Putamen (tissue), 1 donor: ENCODE measurements at regions not wholly inside any gene's neighbourhood (a gene's known extent, or its start where the extent isn't known, plus 50 kb on each side); places are given as distances from the start of the nearest gene placed in this dataset.

Experiments
- DNase-seq: peaks from one replicate; pipeline ENCODE4 v3.0.0-alpha.2; 2016; ENCODE audit warnings: low spot score

- no peak for DNase-seq
Measured at GRCh38 chrX:39333451-39333850, 532.2 kb downstream of the MID1IP1 start.

- DNase-seq: no peak
Measured at GRCh38 chrX:39335513-39336235, 534.4 kb downstream of the MID1IP1 start.

GRCh38 chrX:39336671-39337311 is 535.5 kb downstream of the MID1IP1 start:
- DNase-seq: no peak

DNA sequence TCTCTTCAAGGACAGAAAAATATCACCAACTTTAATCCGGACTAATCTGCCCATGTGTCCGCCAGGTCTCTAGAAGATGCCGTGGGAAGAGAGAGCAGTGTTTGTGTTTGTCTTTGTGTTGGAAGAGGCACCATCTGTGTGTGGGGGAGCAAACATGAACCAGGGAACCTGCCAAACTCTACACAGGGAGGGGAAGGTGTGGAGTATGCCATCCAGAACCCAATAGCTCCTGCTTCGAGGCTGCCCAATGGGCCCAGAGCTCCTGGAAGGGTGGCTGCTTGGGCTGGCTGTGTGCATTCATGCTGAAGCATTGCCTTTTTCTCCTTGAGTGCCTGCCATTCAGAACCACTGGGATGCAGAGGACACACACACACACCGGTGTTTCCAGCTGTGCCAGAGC is 536.2 kb downstream of the MID1IP1 start:
- no peak for DNase-seq

GRCh38 chrX:39338583-39338982 is 537.3 kb downstream of the MID1IP1 start:
- DNase-seq: no peak

- DNase-seq: no peak
Measured at GRCh38 chrX:39356119-39356807, 555.0 kb downstream of the MID1IP1 start.

GRCh38 chrX:39360101-39360500 is 558.8 kb downstream of the MID1IP1 start:
- no peak for DNase-seq

DNA sequence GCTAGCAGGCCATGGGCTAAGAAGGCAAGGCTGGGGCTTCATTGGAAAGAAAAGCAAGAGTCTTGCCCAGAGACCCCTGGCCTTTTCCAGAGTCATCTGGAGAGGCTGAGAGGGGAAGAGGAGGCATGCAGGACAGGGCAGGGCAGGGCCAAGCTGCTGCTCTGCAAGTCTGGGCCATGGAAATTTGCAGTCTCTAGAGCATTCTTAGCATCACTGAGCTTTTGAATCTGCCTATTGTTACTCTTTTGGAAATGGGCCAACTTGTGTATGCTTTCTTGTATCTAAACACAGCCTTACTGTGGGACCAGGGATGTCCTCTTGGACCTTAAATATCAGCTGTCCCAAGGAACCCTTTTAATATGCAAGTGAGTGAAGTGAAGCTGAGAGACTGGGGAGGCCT is 560.5 kb downstream of the MID1IP1 start:
- DNase-seq: peak; percentile 70

DNA sequence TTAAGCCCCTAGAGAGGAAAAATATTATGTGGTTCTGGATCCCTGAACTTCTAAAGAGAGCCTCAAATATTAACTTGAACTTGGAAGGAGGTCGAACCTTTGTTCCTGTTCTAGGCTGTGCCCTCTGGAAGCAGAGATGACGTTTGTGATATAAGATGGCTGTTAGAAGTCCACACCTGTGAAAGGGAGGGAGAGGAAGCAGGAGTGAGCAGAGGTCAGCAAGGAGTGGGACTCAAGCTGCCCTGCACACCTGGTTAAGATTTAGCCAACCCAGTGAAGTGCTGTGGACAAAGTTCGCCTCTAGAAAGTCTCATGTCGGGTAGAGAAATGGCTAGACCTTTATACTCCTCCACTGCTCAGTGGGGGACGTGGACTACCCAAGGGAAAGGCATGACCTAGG is 566.2 kb downstream of the MID1IP1 start:
- no peak for DNase-seq

DNA sequence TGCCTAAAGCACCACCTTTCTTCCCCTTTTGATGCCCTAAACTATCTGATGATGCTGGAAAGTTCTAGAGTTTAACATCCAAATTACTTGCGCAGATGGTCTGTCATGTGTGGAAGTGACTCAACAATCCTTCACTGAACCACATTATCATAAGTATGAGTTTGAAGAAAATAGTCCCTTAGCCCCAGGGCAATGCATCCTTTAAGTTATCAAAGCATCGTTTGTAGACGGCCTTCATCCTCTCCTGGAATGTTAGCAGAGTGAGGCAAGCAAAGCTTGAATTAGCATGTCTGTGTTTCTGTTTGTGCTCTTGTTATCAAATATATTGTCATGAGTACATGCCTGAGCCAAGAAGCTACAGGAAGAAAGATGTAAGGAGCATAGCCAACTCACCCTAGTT is 570.9 kb downstream of the MID1IP1 start:
- no peak for DNase-seq

DNA sequence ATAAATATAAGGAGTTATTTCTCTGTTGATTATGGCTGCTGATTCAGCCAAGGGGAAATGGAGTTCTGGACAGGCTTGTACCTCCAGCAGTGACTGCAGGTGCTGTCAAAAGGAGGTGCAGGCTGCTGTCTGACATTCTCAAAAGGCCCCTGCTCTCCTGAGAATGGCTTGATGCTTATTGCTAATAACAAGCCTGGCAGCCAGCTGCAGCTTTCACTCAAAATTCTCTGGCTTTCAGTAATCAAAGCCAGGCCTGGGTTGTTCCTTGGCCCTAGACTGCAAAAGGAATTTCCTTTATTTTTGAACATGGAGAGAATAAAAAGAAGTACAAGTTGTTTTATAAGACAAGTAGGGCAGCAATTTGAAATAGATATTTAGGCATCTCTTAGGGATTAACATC is 575.9 kb downstream of the MID1IP1 start:
- no peak for DNase-seq

DNA sequence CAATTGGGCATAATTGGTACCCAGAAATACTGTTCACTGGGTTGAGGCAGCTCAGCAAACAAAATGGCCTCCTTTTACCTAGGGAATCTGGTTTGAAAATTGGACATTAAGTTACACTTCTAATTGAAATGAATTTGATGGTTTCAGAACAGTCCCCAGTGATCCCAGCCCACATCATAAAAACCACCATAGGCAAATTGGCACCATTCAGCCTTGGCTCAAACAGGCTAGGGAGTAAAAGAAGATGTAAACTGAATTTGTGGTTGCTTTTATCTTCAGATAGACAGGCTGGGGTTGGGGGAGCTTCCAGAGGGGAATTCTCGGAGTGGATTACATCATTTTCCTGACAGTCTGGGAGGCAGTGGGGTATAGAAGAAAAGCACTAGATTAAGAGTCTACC is 576.5 kb downstream of the MID1IP1 start:
- DNase-seq: no peak

DNA sequence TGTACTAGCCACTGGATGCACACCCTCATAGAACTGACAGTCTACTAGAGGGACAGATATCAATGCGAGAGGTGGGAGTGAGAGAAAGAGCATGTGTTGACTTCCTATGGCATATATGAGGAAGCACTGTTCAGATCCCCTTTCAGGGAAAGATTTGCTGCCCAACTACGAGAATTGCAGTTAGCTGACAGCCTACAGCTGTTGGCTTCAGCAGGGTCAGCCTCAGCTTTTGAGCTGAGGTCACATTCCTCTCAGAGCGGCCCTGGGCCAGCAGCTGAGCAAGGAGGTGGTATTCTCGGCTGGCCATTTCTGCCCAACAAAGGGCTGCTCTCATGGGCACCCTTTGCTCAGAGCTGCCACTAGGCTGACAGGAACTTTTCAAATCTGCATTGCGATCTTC is 580.2 kb downstream of the MID1IP1 start:
- no peak for DNase-seq

DNA sequence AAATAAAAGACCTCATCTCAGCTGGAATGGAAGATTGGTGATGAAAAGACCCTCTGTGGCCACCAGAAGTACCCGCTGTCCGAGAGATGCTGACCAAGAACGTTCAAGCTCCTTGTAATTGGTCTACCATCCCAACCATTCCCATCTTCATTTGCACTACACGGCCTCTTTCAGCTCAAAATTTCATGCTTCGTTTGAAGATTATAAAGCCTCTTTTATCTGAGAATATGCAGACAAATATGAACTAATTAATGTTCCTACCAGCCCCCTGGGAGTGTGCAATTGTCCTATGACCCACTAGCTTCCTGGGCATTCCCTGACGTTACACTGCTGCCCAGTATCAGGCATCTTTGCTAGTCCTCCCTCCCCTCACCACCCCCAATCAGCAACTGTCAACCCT is 583.7 kb downstream of the MID1IP1 start:
- DNase-seq: no peak

GRCh38 chrX:39388730-39389129 is 587.5 kb downstream of the MID1IP1 start:
- DNase-seq: no peak

DNA sequence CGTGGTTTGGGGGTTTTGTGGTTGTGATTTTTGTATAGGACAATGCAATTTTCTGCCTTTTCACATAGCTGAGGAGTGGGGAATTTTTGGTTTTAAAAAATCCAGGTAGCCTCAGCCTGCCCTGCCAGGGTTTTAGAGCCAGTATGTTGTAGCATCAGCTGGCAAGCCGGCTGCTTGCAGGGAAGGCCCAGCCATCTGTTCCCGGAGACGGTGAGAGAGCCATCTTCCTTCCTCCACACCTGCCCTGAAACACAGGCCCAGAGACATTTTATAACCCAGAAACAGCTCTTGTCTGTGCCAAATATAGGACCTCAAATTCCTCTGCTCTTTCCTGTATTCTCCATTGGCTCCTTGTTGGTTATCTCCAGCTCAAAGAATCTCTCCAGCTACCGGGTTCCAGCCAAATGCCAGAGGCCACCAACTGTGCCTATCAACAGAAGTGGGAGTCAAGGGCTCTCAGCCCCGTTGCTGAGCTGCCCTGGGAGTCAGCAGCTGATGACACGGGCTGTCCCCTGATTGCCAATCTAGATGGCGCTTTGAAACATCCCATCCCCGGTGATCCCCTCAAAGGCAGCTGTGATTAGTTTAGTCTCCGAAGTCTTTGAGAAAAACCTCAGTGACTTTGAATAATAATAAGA is 595.2 kb downstream of the MID1IP1 start:
- DNase-seq: no peak

GRCh38 chrX:39397561-39398199 is 596.4 kb downstream of the MID1IP1 start:
- no peak for DNase-seq

- DNase-seq: no peak
Measured at GRCh38 chrX:39398215-39398962, 597.1 kb downstream of the MID1IP1 start.

- DNase-seq: no peak
Measured at GRCh38 chrX:39398963-39399261, 597.7 kb downstream of the MID1IP1 start.

- no peak for DNase-seq
Measured at GRCh38 chrX:39399387-39399786, 598.1 kb downstream of the MID1IP1 start.

GRCh38 chrX:39401483-39402110 is 600.3 kb downstream of the MID1IP1 start:
- DNase-seq: no peak
